ENCODE measurements at regions not wholly inside any gene's neighbourhood (a gene's known extent, or its start where the extent isn't known, plus 50 kb on each side); places are given as distances from the start of the nearest gene placed in this dataset.

DNA sequence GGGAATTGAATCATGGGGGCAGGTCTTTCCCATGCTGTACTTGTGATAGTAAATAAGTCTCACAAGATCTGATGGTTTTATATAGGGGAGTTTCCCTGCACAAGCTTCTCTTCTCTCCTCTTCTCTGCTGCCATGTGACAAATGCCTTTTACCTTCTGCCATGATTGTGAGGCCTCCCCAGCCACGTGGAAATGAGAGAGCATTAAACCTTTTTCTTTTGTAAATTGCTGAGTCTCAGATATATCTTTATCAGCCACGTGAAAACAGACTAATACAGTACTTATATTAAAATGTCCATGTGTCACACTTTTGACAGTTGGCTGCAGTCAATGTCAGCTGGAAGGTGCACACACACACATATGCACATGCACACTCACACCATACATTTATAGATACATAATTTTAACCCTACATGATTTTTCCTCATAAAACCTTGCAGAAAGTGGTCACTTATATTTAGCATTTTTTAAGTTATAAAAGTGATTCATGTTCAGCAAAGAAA lies 128.9 kb downstream of the OTOR start:
- no peak overlapping the region for H3K4me3 ChIP-seq (ENCODE audit: low read length)
- no peaks in the 10 kb centered on the region for H3K27me3 ChIP-seq (ENCODE audit: control insufficient read depth, insufficient read depth, low read length)
- no peak overlapping the region for H3K4me3 Mint-ChIP-seq
- DNase-seq (no peak), ATAC-seq (no peak)
- H3K9me3 Mint-ChIP-seq, result peaks cover 0 to 4% of the 10 kb centered on the region in 2 donors
- H3K4me1 Mint-ChIP-seq, result no peaks in the 10 kb centered on the region
- H3K27me3 Mint-ChIP-seq (ENCODE audit: low read depth in 2 of 2), result peaks cover 0 to 2% of the 10 kb centered on the region in 2 donors
- H3K9me3 ChIP-seq (ENCODE audit: control insufficient read depth, insufficient read depth, low read length), result no peaks in the 10 kb centered on the region
- no peaks in the 10 kb centered on the region for H3K36me3 ChIP-seq (ENCODE audit: control insufficient read depth, insufficient read depth, low read length)
- no peak overlapping the region for H3K27ac ChIP-seq (ENCODE audit: low read length)
- no peak overlapping the region for H3K27ac Mint-ChIP-seq
- TF ChIP-seq, protein P1, sequence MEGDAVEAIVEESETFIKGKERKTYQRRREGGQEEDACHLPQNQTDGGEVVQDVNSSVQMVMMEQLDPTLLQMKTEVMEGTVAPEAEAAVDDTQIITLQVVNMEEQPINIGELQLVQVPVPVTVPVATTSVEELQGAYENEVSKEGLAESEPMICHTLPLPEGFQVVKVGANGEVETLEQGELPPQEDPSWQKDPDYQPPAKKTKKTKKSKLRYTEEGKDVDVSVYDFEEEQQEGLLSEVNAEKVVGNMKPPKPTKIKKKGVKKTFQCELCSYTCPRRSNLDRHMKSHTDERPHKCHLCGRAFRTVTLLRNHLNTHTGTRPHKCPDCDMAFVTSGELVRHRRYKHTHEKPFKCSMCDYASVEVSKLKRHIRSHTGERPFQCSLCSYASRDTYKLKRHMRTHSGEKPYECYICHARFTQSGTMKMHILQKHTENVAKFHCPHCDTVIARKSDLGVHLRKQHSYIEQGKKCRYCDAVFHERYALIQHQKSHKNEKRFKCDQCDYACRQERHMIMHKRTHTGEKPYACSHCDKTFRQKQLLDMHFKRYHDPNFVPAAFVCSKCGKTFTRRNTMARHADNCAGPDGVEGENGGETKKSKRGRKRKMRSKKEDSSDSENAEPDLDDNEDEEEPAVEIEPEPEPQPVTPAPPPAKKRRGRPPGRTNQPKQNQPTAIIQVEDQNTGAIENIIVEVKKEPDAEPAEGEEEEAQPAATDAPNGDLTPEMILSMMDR (IDR thresholded peaks at IDR 0.05), result no peak
- H3K36me3 Mint-ChIP-seq, result no peaks in the 10 kb centered on the region
- H3K4me1 ChIP-seq (ENCODE audit: control insufficient read depth, insufficient read depth, low read length), result no peaks in the 10 kb centered on the region
- intact Hi-C loops (cut with micrococcal nuclease), result no loop called here
- WGBS (ENCODE audit: insufficient coverage), result 60% methylated on average over 2 of the region's 2 CpGs

DNA sequence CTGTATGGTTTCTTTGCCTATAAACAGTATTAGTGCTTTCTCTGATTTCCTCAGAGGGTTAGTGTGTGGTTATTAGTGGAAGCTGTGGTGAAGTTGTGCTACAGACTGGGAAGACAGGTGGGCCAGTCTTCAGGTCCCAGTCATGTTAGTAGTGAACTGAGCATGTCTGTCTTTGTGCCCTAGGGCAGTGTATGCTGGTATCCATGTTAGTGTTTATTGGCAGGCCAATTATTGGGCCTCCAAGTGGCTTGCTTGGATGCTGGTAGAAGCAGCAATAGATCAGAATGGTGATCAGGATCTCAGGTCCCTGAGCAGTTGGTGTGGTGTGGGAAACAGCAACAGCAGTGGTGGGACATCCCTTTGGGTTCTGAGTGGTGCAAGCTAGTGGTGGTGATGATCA lies 137.6 kb downstream of the OTOR start:
- Histone ChIP-seq H3K36me3 (ENCODE audit: control insufficient read depth, insufficient read depth, low read length) (no peaks in the 10 kb centered on the region), H3K9me3 (ENCODE audit: control insufficient read depth, insufficient read depth, low read length) (peaks cover 2% of the 10 kb centered on the region), H3K27me3 (ENCODE audit: control insufficient read depth, insufficient read depth, low read length) (no peaks in the 10 kb centered on the region), H3K4me3 (ENCODE audit: low read length) (no peak overlapping the region), H3K4me1 (ENCODE audit: control insufficient read depth, insufficient read depth, low read length) (no peaks in the 10 kb centered on the region), H3K27ac (ENCODE audit: low read length) (no peak overlapping the region)
- Mint-ChIP-seq H3K36me3 (no peaks in the 10 kb centered on the region), H3K4me3 (no peak overlapping the region), H3K27me3 (ENCODE audit: low read depth in 2 of 2) (no peaks in the 10 kb centered on the region), H3K9me3 (peaks cover 9 to 11% of the 10 kb centered on the region in 2 donors), H3K27ac (no peak overlapping the region), H3K4me1 (no peaks in the 10 kb centered on the region)
- DNase-seq, result no peak
- intact Hi-C loops (cut with micrococcal nuclease), result no loop called here
- TF ChIP-seq, protein P1 (IDR thresholded peaks at IDR 0.05), result no peak
- ATAC-seq, result no peak

DNA sequence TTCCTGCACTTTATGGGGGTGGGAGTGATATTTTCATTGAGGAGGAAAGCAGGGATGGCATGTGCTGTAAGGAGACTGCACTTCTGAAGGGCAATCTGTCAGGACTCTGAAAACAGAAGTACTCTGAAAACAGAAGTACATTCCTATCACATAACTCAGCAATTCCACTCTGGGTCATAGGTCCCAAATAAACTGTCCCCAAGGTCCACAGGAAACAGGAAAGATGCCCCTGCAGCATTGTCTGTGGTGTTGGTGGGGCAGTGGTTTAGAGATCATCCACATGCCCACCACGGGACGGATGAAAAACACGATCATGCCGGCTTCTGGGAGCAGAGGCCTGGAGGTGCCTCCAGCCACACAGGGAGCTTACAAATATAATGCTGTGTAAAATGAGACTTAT lies 150.3 kb downstream of the OTOR start:
- no peaks in the 10 kb centered on the region for H3K9me3 ChIP-seq (ENCODE audit: control insufficient read depth, insufficient read depth, low read length)
- no peaks in the 10 kb centered on the region for H3K27me3 Mint-ChIP-seq (ENCODE audit: low read depth in 2 of 2)
- no peaks in the 10 kb centered on the region for H3K4me1 Mint-ChIP-seq
- no peaks in the 10 kb centered on the region for H3K9me3 Mint-ChIP-seq
- DNase-seq (no peak), ATAC-seq (no peak)
- intact Hi-C loops (cut with micrococcal nuclease), result no loop called here
- H3K27ac Mint-ChIP-seq, result no peak overlapping the region
- no peak overlapping the region for H3K4me3 Mint-ChIP-seq
- no peak overlapping the region for H3K4me3 ChIP-seq (ENCODE audit: low read length)
- H3K36me3 Mint-ChIP-seq, result no peaks in the 10 kb centered on the region
- no peaks in the 10 kb centered on the region for H3K4me1 ChIP-seq (ENCODE audit: control insufficient read depth, insufficient read depth, low read length)
- no peak overlapping the region for H3K27ac ChIP-seq (ENCODE audit: low read length)
- TF ChIP-seq, protein P1 (IDR thresholded peaks at IDR 0.05), result no peak
- no peaks in the 10 kb centered on the region for H3K36me3 ChIP-seq (ENCODE audit: control insufficient read depth, insufficient read depth, low read length)
- 91% methylated on average over 4 of the region's 4 CpGs for WGBS (ENCODE audit: insufficient coverage)
- no peaks in the 10 kb centered on the region for H3K27me3 ChIP-seq (ENCODE audit: control insufficient read depth, insufficient read depth, low read length)

DNA sequence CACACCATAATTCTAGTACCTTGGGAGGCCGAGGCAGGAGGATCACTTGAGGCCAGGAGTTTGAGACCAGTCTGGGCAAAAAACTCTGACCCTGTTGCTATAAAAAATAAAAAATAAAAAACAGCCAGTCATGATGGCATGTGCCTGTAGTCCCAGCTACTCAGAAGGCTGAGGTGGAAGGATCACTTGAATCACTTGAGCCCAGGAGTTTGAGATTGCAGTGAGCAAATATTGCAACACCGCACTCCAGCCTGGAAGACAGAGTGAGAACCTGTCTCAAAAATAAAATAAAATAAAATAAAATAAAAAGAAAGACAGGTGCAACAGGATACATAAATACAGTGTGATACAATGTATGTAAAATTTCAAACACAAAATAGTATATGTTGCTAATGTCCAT lies 154.5 kb downstream of the OTOR start:
- no peaks in the 10 kb centered on the region for H3K4me1 ChIP-seq (ENCODE audit: control insufficient read depth, insufficient read depth, low read length)
- H3K4me1 Mint-ChIP-seq, result no peaks in the 10 kb centered on the region
- ATAC-seq, result no peak

More for the DNA sequence above, 154.5 kb downstream of the OTOR start:
- Mint-ChIP-seq H3K27ac (no peak overlapping the region), H3K27me3 (ENCODE audit: low read depth in 2 of 2) (no peaks in the 10 kb centered on the region), H3K36me3 (no peaks in the 10 kb centered on the region), H3K9me3 (peaks cover 0 to 2% of the 10 kb centered on the region in 2 donors), H3K4me3 (no peak overlapping the region)
- Histone ChIP-seq H3K9me3 (ENCODE audit: control insufficient read depth, insufficient read depth, low read length) (no peaks in the 10 kb centered on the region), H3K36me3 (ENCODE audit: control insufficient read depth, insufficient read depth, low read length) (no peaks in the 10 kb centered on the region), H3K27ac (ENCODE audit: low read length) (no peak overlapping the region), H3K4me3 (ENCODE audit: low read length) (no peak overlapping the region), H3K27me3 (ENCODE audit: control insufficient read depth, insufficient read depth, low read length) (no peaks in the 10 kb centered on the region)
- intact Hi-C loops (cut with micrococcal nuclease), result no loop called here
- DNase-seq, result no peak
- TF ChIP-seq, protein P1 (IDR thresholded peaks at IDR 0.05), result no peak
- 100% methylated on average over 1 of the region's 2 CpGs for WGBS (ENCODE audit: insufficient coverage)

Measured in natural killer cell (primary cell).